SK-N-SH (cell line): ENCODE measurements at regions not wholly inside any gene's neighbourhood (a gene's known extent, or its start where the extent isn't known, plus 50 kb on each side); places are given as distances from the start of the nearest gene placed in this dataset.

ENCODE experiments used
- CTCF ChIA-PET: fragments of 300-600, 350-600 bp; formaldehyde crosslinking; extraction: SDS; loops from one replicate; lab custom pipeline; 2021; lab: Yijun Ruan, JAX
- POLR2A ChIA-PET: fragments of 350-600 bp; sonication (Branson Sonifier 250); formaldehyde crosslinking; extraction: SDS; loops from one replicate; lab custom pipeline; 2020; ENCODE audit warnings: antibody characterized with exemption, inconsistent platforms; lab: Yijun Ruan, JAX
- DNase-seq: peaks from one replicate; pipeline ENCODE4 v3.0.0; 2012
- H2AFZ ChIP-seq: fragments of 200-600 bp; sonication (generic); 2 replicates; pipeline ENCODE4 v1.8.1; 2016; ENCODE audit warnings: antibody characterized with exemption, mild to moderate bottlenecking, low read depth
- H3F3A ChIP-seq: fragments of 200-600 bp; sonication (generic); replicated peaks from 2 replicates; pipeline ENCODE3; 2016; ENCODE audit warnings: antibody characterized with exemption, mild to moderate bottlenecking; ENCODE audit not compliant: insufficient read depth
- H3K27ac ChIP-seq, 2 experiments: fragments of 200-500 bp in 1 of 2; fragments of 200-600 bp in 1 of 2; sonication (Bioruptor generic) in 1 of 2; sonication (generic), shearing (Covaris generic) in 1 of 2; 2 replicates each; pipeline versions ENCODE4 v1.5.1 to v1.6.1; 2014 to 2016; ENCODE audit warnings: low read depth in 2 of 2, inconsistent platforms in 1 of 2, low read length in 1 of 2, mild to moderate bottlenecking in 1 of 2, mixed read lengths in 1 of 2
- H3K27me3 ChIP-seq: fragments of 200-600 bp; sonication (generic), shearing (Covaris generic); 2 replicates; pipeline ENCODE4 v1.6.1; 2016; ENCODE audit warnings: mixed run types; ENCODE audit not compliant: insufficient read depth
- H3K36me3 ChIP-seq, 2 experiments: fragments of 200-500 bp in 1 of 2; fragments of 200-600 bp in 1 of 2; sonication (Bioruptor generic) in 1 of 2; sonication (generic) in 1 of 2; replicated peaks in 1 of 2; 2 replicates each; pipeline versions ENCODE3 to v1.5.1; 2014 to 2016; ENCODE audit warnings: low read length in 1 of 2, mild to moderate bottlenecking in 1 of 2; ENCODE audit not compliant: insufficient read depth in 2 of 2, control insufficient read depth in 1 of 2
- H3K4me1 ChIP-seq, 2 experiments: fragments of 200-500 bp in 1 of 2; fragments of 200-600 bp in 1 of 2; sonication (Bioruptor generic) in 1 of 2; sonication (generic), shearing (Covaris generic) in 1 of 2; 2 replicates each; pipeline versions ENCODE4 v1.5.1 to v1.6.1; 2014 to 2016; ENCODE audit warnings: low read depth in 1 of 2, low read length in 1 of 2, mixed run types in 1 of 2; ENCODE audit not compliant: insufficient read depth in 2 of 2, control insufficient read depth in 1 of 2
- H3K4me2 ChIP-seq: fragments of 200-600 bp; sonication (generic), shearing (Covaris generic); 2 replicates; pipeline ENCODE4 v1.6.1; 2017; ENCODE audit warnings: mixed run types
- H3K4me3 ChIP-seq, 2 experiments: fragments of 200-500 bp in 1 of 2; fragments of 200-600 bp in 1 of 2; sonication (Bioruptor generic) in 1 of 2; sonication (generic), shearing (Covaris generic) in 1 of 2; 2 replicates each; pipeline versions ENCODE4 v1.5.1 to v1.8.1; 2014 to 2016; ENCODE audit warnings: low read depth in 2 of 2, inconsistent platforms in 1 of 2, low read length in 1 of 2, mild to moderate bottlenecking in 1 of 2, mixed read lengths in 1 of 2, moderate library complexity in 1 of 2
- H3K79me2 ChIP-seq: fragments of 200-600 bp; sonication (generic); 2 replicates; pipeline ENCODE4 v1.8.1; 2017; ENCODE audit warnings: mild to moderate bottlenecking; ENCODE audit not compliant: insufficient read depth
- H3K9ac ChIP-seq: fragments of 200-600 bp; sonication (generic); 2 replicates; pipeline ENCODE4 v1.6.1; 2017; ENCODE audit warnings: mixed run types
- H3K9me2 ChIP-seq: fragments of 200-600 bp; sonication (generic); 2 replicates; pipeline ENCODE4 v1.6.1; 2017; ENCODE audit warnings: mixed run types
- H3K9me3 ChIP-seq: fragments of 200-600 bp; sonication (generic); 2 replicates; pipeline ENCODE4 v1.6.1; 2017; ENCODE audit warnings: mixed run types, mild to moderate bottlenecking, moderate library complexity
- H4K20me1 ChIP-seq: fragments of 200-600 bp; sonication (generic); 2 replicates; pipeline ENCODE4 v1.6.1; 2017; ENCODE audit warnings: mild to moderate bottlenecking, mixed run types; ENCODE audit not compliant: insufficient read depth
- CTCF ChIP-seq: fragments of 200-600 bp; sonication (generic); IDR thresholded peaks from 2 replicates; pipeline ENCODE4 v1.6.1; 2017; ENCODE audit warnings: antibody characterized with exemption, mild to moderate bottlenecking, moderate library complexity
- ELF1 ChIP-seq: IDR thresholded peaks from 2 replicates; pipeline ENCODE4 v1.4.0; 2012
- EP300 ChIP-seq, 2 experiments: IDR thresholded peaks; 2 replicates each; pipeline versions ENCODE4 v1.4.0 to v1.6.1; 2012; ENCODE audit warnings: borderline replicate concordance in 1 of 2, low read depth in 1 of 2, low read length in 1 of 2
- FOSL2 ChIP-seq: IDR thresholded peaks from 2 replicates; pipeline ENCODE4 v1.4.0; 2012; ENCODE audit warnings: low read depth, mild to moderate bottlenecking, moderate library complexity, borderline replicate concordance
- FOXM1 ChIP-seq: IDR thresholded peaks from 2 replicates; pipeline ENCODE4 v1.4.0; 2012; ENCODE audit warnings: low read depth, mild to moderate bottlenecking
- GABPA ChIP-seq: IDR thresholded peaks from 2 replicates; pipeline ENCODE4 v1.4.0; 2012; ENCODE audit warnings: low read depth, mild to moderate bottlenecking
- IRF3 ChIP-seq: fragments of 150-350 bp; IDR thresholded peaks from 2 replicates; pipeline ENCODE4 v1.6.1; 2016; ENCODE audit warnings: mild to moderate bottlenecking, low read depth, low read length
- JUND ChIP-seq: IDR thresholded peaks from 2 replicates; pipeline ENCODE4 v1.4.0; 2012
- MAX ChIP-seq: IDR thresholded peaks from 2 replicates; pipeline ENCODE4 v1.4.0; 2012; ENCODE audit warnings: low read depth
- MEF2A ChIP-seq: IDR thresholded peaks from 2 replicates; pipeline ENCODE4 v1.4.0; 2012; ENCODE audit warnings: low read depth, borderline replicate concordance
- RAD21 ChIP-seq: IDR thresholded peaks from 2 replicates; pipeline ENCODE4 v1.6.1; 2012; ENCODE audit warnings: mild to moderate bottlenecking, low read length
- RCOR1 ChIP-seq: fragments of 150-350 bp; IDR thresholded peaks from 2 replicates; pipeline ENCODE4 v1.6.1; 2017; ENCODE audit warnings: antibody characterized with exemption, low read length
- REST ChIP-seq: IDR thresholded peaks from 2 replicates; pipeline ENCODE4 v1.6.1; 2012; ENCODE audit warnings: mild to moderate bottlenecking, low read depth, low read length, moderate library complexity
- RFX5 ChIP-seq: IDR thresholded peaks from 2 replicates; pipeline ENCODE4 v1.6.1; 2012; ENCODE audit warnings: mild to moderate bottlenecking, improper control_type of control experiment, low read length
- SIN3A ChIP-seq: IDR thresholded peaks from 2 replicates; pipeline ENCODE4 v1.6.1; 2012; ENCODE audit warnings: low read depth, mild to moderate bottlenecking, low read length, moderate library complexity, borderline replicate concordance
- TCF12 ChIP-seq: IDR thresholded peaks from 2 replicates; pipeline ENCODE4 v1.4.0; 2012
- TEAD4 ChIP-seq: IDR thresholded peaks from 2 replicates; pipeline ENCODE4 v1.4.0; 2012; ENCODE audit warnings: mild to moderate bottlenecking, borderline replicate concordance; ENCODE audit not compliant: insufficient read depth
- USF1 ChIP-seq: IDR thresholded peaks from 2 replicates; pipeline ENCODE4 v1.4.0; 2012; ENCODE audit warnings: low read depth, borderline replicate concordance
- WGBS: methylation state at CpG from one replicate; pipeline ENCODE4 v1.1.6; 2017; ENCODE audit warnings: low lambda C conversion rate; 5-methylcytosine and 5-hydroxymethylcytosine counted together

- no peak overlapping the region for H3K4me3 ChIP-seq
- WGBS: 63% methylated on average over 7 of the region's 9 CpGs
- H3K9ac ChIP-seq: no peak overlapping the region
- no peaks in the 10 kb centered on the region for H3K9me3 ChIP-seq
- no peak for TF ChIP-seq REST
- no peak for TF ChIP-seq TEAD4
- TF ChIP-seq EP300 (IDR thresholded peaks at IDR 0.05; ENCODE audit: borderline replicate concordance in 1 of 2, low read depth in 1 of 2, low read length in 1 of 2): no peak
- TF ChIP-seq CTCF: no peak
- TF ChIP-seq RFX5: no peak
- no peak for TF ChIP-seq USF1
- no peak for TF ChIP-seq MAX
- no peak for TF ChIP-seq RCOR1
- DNase-seq: no peak
- ChIA-PET POLR2A (no interaction called here), CTCF (interaction anchor here (0.8 kb wide), 1 partner anchor 12 kb away, joined by 3 read pairs; no protein-coding TSS in a partner anchor)
- H3K27ac ChIP-seq: no peak overlapping the region
- peaks cover 0 to 7% of the 10 kb centered on the region in 2 experiments; a peak in 2 of 4 replicates for H3K4me1 ChIP-seq
- H2AFZ ChIP-seq: no peak overlapping the region
- H3F3A ChIP-seq: no peaks in the 10 kb centered on the region
- H3K79me2 ChIP-seq: no peaks in the 10 kb centered on the region
- H3K9me2 ChIP-seq: no peaks in the 10 kb centered on the region
- no peaks in the 10 kb centered on the region for H3K27me3 ChIP-seq
- no peaks in the 10 kb centered on the region for H4K20me1 ChIP-seq
- no peak overlapping the region for H3K4me2 ChIP-seq
- no peaks in the 10 kb centered on the region for H3K36me3 ChIP-seq
These were observed 449.7 kb downstream of the TXNL1 start for GRCh38 chr18:56188529-56189275.

- WGBS: 68% methylated on average over 2 of the region's 2 CpGs
- Histone ChIP-seq H3K4me3 (no peak overlapping the region), H3F3A (no peaks in the 10 kb centered on the region), H3K4me2 (no peak overlapping the region), H4K20me1 (no peaks in the 10 kb centered on the region), H3K9ac (no peak overlapping the region), H2AFZ (no peak overlapping the region), H3K79me2 (no peaks in the 10 kb centered on the region), H3K4me1 (peaks cover 0 to 7% of the 10 kb centered on the region in 2 experiments; a peak in 2 of 4 replicates), H3K36me3 (no peaks in the 10 kb centered on the region), H3K27me3 (no peaks in the 10 kb centered on the region), H3K9me2 (no peaks in the 10 kb centered on the region), H3K9me3 (no peaks in the 10 kb centered on the region), H3K27ac (no peak overlapping the region)
- ChIA-PET CTCF (interaction anchor here (1.0 kb wide), 1 partner anchor 11 kb away, joined by 3 read pairs; no protein-coding TSS in a partner anchor), POLR2A (no interaction called here)
- DNase-seq: no peak
- TF ChIP-seq IRF3 (no peak), RAD21 (no peak), MAX (no peak), EP300 (IDR thresholded peaks at IDR 0.05; ENCODE audit: borderline replicate concordance in 1 of 2, low read depth in 1 of 2, low read length in 1 of 2) (no peak), FOSL2 (no peak), JUND (no peak), ELF1 (no peak), RCOR1 (no peak), TEAD4 (no peak), MEF2A (no peak), GABPA (no peak), FOXM1 (no peak), SIN3A (no peak), TCF12 (no peak)
These were observed 452.1 kb downstream of the TXNL1 start for GRCh38 chr18:56186319-56186718.
